ENCODE measurements at regions not wholly inside any gene's neighbourhood (a gene's known extent, or its start where the extent isn't known, plus 50 kb on each side); places are given as distances from the start of the nearest gene placed in this dataset.
"Not testable (repeated sequence)": the region's sequence is repeated elsewhere in the genome, so short reads cannot be mapped to it uniquely, and the experiment has no call there.

DNA sequence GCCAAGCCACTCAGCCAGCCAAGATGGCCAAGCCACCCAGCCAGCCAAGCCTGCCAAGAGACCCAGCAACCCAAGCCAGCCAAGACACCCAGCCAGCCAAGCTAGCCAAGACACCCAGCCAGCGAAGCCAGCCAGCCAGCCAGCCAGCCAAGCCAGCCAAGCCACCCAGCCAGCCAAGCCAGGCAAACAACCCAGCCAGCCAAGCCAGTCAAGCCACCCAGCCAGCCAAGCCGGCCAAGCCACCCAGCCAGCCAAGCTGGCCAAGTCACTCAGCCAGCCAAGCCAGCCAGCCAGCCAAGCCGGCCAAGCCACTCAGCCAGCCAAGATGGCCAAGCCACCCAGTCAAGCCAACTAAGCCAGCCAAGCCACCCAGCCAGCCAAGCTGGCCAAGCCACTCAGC is 337.5 kb upstream of the PLGLB2 start:
- not testable (repeated sequence) for DNase-seq (ENCODE audit: low read depth)

DNA sequence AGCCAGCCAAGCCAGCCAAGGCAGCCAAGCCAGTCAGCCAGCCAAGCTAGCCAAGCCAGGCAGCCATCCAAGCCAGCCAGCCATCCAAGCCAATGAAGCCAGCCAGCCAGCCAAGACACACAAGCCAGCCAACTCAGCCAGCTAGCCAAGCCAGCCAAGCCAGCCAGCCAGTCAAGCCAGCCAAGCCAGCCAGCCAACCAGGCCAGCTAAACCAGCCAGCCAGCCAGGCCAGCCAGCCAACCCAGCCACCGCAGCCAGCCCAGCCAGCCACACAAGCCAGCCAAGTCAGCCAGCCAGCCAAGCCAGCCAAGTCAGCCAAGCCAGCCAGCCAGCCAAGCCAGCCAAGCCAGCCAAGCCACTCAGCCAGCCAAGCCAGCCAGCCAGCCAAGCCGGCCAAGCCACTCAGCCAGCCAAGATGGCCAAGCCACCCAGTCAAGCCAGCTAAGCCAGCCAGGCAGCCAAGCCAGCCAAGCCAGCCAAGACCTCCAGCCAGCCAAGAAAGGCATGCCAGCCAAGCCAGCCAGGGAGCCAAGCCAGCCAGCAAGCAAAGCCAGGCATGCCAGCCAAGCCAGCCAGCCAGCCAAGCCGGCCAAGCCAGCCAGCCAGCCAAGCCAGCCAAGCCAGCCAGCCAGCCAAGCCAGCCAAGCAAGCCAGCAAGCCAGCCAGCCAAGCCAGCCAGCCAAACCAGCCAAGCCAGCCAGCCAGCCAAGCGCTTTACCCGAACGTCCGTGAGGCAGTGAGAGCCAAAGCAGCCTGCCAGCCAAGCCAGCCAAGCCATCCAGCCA is 335.7 kb upstream of the PLGLB2 start:
- DNase-seq (ENCODE audit: low read depth) = not testable (repeated sequence)

DNA sequence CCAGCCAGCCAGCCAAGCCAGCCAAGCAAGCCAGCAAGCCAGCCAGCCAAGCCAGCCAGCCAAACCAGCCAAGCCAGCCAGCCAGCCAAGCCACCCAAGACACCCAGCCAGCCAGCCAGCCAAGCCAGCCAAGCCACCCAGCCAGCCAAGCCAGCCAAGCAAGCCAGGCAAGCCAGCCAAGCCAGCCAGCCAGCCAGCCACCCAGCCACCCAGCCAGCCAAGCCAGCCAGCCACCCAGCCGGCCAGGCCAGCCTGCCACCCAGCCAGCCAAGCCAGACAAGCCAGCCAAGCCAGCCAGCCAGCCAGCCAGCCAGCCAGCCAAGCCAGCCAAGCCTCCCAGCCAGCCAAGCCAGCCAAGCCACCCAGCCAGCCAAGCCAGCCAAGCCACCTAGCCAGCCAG is 333.6 kb upstream of the PLGLB2 start:
- DNase-seq (ENCODE audit: low read depth) = not testable (repeated sequence)

DNA sequence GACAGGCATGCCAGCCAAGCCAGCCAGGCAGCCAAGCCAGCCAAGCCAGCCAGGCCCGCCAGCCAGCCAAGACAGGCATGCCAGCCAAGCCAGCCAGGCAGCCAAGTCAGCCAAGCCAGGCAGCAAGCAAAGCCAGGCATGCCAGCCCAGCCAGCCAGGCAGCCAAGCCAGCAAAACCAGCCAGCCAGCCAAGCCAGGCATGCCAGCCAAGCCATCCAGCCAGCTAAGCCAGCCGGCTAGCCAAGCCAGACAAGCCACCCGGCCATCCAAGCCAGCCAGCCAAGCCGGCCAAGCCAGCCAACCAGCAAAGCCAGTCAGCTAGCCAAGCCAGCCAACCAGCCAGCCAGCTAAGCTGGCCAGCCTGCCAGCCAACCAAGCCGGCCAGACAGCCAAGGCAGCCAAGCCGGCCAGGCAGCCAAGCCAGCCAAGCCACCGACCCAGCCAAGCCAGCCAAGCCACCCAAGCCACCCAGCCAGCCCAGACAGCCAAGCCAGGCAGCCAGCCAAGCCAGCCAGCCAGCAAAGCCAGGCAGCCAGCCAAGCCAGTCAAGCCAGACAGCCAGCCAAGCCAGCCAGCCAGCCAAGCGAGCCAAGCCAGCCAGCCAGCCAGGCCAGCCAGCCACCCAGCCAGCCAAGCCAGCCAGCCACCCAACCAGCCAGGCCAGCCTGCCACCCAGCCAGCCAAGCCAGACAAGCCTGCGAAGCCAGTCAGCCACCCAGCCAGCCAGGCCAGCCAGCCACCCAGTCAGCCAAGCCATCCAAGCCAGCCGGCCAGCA is 332.9 kb upstream of the PLGLB2 start:
- not testable (repeated sequence) for DNase-seq (ENCODE audit: low read depth)

DNA sequence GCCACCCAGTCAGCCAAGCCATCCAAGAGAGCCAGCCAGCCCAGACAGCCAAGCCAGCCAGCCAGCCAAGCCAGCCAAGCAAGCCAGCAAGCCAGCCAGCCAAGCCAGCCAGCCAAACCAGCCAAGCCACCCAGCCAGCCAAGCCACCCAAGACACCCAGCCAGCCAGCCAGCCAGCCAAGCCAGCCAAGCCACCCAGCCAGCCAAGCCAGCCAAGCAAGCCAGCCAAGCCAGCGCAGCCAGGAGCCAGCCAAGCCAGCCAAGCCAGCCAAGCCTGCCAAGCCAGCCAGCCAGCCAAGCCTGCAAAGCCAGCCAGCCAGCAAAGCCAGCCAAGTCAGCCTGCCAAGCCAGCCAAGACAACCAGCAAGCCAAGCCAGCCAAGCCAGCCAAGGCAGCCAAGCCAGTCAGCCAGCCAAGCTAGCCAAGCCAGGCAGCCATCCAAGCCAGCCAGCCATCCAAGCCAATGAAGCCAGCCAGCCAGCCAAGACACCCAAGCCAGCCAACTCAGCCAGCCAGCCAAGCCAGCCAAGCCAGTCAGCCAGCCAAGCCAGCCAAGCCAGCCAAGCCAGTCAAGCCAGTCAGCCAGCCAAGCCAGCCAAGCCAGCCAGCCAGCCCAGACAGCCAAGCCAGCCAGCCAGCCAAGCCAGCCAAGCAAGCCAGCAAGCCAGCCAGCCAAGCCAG is 332.2 kb upstream of the PLGLB2 start:
- DNase-seq (ENCODE audit: low read depth) = not testable (repeated sequence)

DNA sequence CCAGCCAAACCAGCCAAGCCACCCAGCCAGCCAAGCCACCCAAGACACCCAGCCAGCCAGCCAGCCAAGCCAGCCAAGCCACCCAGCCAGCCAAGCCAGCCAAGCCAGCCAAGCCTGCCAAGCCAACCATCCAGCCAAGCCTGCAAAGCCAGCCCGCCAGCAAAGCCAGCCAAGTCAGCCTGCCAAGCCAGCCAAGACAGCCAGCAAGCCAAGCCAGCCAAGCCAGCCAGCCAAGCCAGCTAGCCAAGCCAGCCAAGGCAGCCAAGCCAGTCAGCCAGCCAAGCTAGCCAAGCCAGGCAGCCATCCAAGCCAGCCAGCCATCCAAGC is 331.7 kb upstream of the PLGLB2 start:
- DNase-seq (ENCODE audit: low read depth) = not testable (repeated sequence)

DNA sequence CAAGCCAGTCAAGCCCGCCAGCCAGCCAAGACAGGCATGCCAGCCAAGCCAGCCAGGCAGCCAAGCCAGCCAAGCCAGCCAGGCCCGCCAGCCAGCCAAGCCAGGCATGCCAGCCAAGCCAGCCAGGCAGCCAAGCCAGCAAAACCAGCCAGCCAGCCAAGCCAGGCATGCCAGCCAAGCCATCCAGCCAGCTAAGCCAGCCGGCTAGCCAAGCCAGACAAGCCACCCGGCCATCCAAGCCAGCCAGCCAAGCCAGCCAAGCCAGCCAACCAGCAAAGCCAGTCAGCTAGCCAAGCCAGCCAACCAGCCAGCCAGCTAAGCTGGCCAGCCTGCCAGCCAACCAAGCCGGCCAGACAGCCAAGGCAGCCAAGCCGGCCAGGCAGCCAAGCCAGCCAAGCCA is 330.7 kb upstream of the PLGLB2 start:
- not testable (repeated sequence) for DNase-seq (ENCODE audit: low read depth)

DNA sequence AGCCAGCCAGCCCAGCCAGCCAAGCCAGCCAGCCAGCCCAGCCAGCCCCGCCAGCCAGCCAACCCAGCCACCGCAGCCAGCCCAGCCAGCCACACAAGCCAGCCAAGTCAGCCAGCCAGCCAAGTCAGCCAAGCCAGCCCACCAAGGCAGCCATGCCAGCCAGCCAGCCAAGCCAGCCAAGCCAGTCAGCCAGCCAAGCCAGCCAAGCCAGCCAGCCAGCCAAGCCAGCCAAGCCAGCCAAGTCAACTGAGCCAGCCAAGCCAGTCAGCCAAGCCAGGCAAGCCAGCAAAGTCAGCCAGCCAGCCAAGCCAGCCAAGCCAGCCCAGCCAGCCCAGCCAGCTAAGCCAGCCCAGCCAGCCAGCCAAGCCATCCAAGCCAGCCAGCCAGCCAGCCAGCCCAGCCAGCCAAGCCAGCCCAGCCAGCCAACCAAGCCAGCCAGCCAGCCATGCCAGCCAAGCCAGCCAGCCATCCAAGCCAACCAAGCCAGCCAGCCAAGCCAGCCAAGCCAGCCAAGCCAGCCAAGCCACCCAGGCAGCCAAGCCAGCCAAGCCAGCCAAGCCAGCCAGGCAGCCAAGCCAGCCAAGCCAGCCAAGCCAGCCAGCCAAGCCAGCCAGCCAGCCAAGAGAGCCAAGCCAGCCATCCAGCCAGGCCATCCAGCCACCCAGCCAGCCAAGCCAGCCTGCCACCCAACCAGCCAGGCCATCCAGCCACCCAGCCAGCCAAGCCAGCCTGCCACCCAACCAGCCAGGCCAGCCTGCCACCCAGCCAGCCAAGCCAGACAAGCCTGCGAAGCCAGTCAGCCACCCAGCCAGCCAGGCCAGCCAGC is 329.9 kb upstream of the PLGLB2 start:
- not testable (repeated sequence) for DNase-seq (ENCODE audit: low read depth)

DNA sequence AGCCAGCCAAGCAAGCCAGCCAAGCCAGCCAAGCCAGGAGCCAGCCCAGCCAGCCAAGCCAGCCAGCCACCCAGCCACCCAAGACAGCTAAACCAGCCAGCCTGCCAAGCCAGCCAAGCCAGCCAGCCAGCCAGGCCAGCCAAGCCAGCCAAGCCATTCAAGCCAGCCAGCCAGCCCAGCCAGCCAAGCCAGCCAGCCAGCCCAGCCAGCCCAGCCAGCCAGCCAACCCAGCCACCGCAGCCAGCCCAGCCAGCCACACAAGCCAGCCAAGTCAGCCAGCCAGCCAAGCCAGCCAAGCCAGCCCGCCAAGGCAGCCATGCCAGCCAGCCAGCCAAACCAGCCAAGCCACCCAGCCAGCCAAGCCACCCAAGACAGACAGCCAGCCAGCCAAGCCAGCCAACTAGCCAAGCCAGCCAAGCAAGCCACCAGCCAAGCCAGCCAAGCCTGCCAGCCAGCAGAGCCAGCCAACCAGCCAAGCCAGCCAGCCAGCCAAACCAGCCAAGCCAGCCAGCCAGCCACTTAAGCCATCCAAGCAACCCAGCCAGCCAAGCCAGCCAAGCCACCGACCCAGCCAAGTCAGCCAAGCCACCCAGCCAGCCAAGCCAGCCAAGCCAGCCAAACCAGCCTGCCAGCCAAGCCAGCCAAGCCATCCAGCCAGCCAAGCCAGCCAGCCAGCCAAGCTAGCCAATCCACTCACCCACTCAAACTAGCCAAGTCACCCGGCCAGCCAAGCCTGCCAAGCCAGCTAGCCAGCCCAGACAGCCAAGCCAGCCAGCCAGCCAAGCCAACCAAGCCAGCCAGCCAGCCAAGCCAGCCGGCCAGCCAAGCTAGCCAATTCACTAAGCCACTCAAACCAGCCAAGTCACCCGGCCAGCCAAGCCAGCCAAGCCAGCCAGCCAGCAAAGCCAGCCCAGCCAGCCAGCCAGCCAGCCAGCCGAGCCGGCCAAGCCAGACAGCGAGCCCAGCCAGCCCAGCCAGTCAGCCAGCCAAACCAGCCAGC is 328.8 kb upstream of the PLGLB2 start:
- not testable (repeated sequence) for DNase-seq (ENCODE audit: low read depth)

DNA sequence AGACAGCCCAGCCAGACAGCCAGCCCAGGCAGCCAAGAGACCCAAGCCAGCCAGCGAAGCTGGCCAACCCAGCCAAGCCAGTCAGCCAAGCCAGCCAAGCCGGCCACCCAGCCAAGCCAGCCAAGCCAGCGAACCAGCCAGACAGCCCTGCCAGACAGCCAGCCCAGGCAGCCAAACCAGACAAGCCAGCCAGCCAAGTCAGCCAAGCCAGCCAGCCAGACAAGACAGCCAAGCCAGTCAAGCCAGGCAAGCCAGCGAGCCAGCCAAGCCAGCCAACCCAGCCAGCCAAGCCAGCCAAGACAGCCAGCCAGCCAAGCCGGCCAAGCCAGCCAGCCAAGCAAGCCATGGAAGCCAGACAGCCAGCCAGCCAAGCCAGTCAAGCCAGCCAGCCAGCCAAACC is 327.9 kb upstream of the PLGLB2 start:
- not testable (repeated sequence) for DNase-seq (ENCODE audit: low read depth)

DNA sequence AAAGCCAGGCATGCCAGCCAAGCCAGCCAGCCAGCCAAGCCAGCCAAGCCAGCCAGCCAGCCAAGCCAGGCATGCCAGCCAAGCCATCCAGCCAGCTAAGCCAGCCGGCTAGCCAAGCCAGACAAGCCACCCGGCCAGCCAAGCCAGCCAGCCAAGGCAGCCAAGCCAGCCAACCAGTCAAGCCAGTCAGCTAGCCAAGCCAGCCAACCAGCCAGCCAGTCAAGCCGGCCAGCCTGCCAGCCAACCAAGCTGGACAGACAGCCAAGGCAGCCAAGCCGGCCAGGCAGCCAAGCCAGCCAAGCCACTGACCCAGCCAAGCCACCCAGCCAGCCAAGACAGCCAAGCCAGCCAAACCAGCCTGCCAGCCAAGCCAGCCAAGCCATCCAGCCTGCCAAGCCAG is 326.9 kb upstream of the PLGLB2 start:
- DNase-seq (ENCODE audit: low read depth) = not testable (repeated sequence)

DNA sequence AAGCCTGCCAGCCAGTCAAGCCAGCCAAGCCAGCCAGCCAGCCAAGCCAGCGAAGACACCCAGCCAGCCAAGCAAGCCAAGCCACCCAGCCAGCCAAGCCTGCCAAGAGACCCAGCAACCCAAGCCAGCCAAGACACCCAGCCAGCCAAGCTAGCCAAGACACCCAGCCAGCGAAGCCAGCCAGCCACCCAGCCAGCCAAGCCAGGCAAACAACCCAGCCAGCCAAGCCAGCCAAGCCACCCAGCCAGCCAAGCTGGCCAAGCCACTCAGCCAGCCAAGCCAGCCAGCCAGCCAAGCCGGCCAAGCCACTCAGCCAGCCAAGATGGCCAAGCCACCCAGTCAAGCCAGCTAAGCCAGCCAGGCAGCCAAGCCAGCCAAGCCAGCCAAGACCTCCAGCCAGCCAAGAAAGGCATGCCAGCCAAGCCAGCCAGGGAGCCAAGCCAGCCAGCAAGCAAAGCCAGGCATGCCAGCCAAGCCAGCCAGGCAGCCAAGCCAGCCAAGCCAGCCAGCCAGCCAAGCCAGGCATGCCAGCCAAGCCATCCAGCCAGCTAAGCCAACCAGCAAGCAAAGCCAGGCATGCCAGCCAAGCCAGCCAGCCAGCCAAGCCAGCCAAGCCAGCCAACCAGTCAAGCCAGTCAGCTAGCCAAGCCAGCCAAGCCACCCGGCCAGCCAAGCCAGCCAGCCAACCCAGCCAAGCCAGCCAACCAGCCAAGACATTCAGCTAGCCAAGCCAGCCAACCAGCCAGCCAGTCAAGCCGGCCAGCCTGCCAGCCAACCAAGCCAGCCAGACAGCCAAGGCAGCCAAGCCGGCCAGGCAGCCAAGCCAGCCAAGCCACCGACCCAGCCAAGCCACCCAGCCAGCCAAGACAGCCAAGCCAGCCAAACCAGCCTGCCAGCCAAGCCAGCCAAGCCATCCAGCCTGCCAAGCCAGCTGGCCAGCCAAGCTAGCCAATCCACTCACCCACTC is 323.8 kb upstream of the PLGLB2 start:
- not testable (repeated sequence) for DNase-seq (ENCODE audit: low read depth)

DNA sequence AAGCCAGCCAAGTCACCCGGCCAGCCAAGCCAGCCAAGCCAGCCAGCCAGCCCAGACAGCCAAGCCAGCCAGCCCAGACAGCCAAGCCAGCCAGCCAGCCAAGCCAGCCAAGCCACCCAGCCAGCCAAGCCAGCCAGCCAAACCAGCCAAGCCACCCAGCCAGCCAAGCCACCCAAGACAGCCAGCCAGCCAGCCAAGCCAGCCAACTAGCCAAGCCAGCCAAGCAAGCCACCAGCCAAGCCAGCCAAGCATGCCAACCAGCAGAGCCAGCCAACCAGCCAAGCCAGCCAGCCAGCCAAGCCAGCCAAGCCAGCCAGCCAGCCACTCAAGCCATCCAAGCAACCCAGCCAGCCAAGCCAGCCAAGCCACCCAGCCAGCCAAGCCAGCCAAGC is 323.1 kb upstream of the PLGLB2 start:
- not testable (repeated sequence) for DNase-seq (ENCODE audit: low read depth)

DNA sequence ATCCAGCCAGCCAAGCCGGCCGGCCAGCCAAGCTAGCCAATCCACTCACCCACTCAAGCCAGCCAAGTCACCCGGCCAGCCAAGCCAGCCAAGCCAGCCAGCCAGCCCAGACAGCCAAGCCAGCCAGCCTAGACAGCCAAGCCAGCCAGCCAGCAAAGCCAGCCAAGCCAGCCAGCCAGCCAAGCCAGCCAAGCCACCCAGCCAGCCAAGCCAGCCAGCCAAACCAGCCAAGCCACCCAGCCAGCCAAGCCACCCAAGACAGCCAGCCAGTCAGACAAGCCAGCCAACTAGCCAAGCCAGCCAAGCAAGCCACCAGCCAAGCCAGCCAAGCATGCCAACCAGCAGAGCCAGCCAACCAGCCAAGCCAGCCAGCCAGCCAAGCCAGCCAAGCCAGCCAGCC is 322.7 kb upstream of the PLGLB2 start:
- DNase-seq (ENCODE audit: low read depth) = not testable (repeated sequence)

DNA sequence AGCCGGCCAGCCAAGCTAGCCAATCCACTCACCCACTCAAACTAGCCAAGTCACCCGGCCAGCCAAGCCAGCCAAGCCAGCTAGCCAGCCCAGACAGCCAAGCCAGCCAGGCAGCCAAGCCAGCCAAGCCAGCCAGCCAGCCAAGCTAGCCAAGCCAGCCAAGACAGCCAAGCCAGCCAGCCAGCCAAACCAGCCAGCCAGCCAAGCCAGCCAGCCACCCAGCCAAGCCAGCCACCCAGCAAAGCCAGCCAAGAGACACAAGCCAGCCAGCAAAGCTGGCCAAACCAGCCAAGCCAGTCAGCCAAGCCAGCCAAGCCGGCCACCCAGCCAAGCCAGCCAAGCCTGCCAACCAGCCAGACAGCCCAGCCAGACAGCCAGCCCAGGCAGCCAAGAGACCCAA is 322.2 kb upstream of the PLGLB2 start:
- not testable (repeated sequence) for DNase-seq (ENCODE audit: low read depth)

DNA sequence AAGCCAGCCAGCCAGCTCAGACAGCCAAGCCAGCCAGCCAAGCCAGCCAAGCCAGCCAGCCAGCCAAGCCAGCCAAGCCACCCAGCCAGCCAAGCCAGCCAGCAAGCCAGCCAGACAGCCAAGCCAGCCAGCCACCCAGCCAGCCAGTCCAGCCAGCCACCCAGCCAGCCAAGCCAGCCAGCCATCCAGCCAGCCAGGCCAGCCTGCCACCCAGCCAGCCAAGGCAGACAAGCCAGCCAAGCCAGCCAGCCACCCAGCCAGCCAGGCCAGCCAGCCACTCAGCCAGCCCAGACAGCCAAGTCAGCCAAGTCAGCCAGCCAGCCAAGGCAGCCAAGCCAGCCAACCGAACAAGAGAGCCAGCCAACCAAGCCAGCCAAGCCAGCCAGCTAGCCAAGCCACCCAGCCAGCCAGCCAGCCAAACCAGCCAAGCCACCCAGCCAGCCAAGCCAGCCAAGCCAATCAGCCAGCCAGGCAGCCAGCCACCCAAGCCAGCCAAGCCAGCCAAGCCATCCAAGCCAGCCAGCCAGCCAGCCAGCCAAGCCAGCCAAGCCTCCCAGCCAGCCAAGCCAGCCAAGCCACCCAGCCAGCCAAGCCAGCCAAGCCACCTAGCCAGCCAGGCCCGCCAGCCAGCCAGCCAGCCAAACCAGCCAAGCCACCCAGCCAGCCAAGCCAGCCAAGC is 319.3 kb upstream of the PLGLB2 start:
- DNase-seq (ENCODE audit: low read depth) = not testable (repeated sequence)

DNA sequence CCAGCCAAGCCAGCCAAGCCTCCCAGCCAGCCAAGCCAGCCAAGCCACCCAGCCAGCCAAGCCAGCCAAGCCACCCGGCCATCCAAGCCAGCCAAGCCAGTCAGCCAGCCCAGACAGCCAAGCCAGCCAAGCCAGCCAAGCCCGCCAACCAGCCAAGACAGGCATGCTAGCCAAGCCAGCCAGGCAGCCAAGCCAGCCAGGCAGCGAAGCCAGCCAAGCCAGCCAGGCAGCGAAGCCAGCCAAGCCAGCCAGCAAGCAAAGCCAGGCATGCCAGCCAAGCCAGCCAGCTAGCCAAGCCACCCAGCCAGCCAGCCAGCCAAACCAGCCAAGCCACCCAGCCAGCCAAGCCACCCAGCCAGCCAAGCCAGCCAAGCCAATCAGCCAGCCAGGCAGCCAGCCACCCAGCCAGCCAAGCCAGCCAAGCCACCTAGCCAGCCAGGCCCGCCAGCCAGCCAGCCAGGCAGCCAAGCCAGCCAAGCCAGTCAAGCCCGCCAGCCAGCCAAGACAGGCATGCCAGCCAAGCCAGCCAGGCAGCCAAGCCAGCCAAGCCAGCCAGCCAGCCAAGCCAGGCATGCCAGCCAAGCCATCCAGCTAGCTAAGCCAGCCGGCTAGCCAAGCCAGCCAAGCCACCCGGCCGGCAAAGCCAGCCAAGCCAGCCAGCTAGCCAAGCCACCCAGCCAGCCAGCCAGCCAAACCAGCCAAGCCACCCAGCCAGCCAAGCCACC is 318.5 kb upstream of the PLGLB2 start:
- DNase-seq (ENCODE audit: low read depth) = not testable (repeated sequence)

DNA sequence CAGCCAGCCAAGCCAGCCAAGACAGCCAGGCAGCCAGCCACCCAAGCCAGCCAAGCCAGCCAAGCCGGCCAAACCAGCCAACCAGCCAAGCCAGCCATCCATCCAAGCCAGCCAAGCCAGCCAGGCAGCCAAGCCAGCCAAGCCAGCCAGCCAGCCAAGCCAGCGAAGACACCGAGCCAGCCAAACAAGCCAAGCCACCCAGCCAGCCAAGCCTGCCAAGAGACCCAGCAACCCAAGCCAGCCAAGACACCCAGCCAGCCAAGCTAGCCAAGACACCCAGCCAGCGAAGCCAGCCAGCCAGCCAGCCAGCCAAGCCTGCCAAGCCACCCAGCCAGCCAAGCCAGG is 318.0 kb upstream of the PLGLB2 start:
- DNase-seq (ENCODE audit: low read depth) = not testable (repeated sequence)
